GM12878 (cell line): ENCODE measurements at regions not wholly inside any gene's neighbourhood (a gene's known extent, or its start where the extent isn't known, plus 50 kb on each side); places are given as distances from the start of the nearest gene placed in this dataset.

Experiments used
- ATAC-seq: fragments of 200-7000 bp; cut with Tn5 transposase; 3 replicates; pipeline ENCODE4 v1.9.1; 2020; ENCODE audit warnings: mild to moderate bottlenecking, moderate library complexity
- BruUV-seq: library from RNA; stranded (reverse); fragments of 400-500 nt; replicated peaks from 2 replicates; lab custom pipeline; 2021; lab: Mats Ljungman, UMichigan
- CTCF ChIA-PET: fragments of 300-600 bp; sonication (Branson Sonifier 250); formaldehyde crosslinking; extraction: SDS; loops from one replicate; lab custom pipeline; 2021; ENCODE audit warnings: inconsistent platforms; lab: Yijun Ruan, JAX
- POLR2A ChIA-PET: fragments of 350-600 bp; formaldehyde crosslinking; extraction: SDS; loops from one replicate; lab custom pipeline; 2021; ENCODE audit warnings: inconsistent platforms; lab: Charles Lee
- RAD21 ChIA-PET: fragments of 300-600 bp; sonication (Branson Sonifier 250); formaldehyde crosslinking; loops from one replicate; lab custom pipeline; 2023; ENCODE audit warnings: antibody characterized with exemption; ENCODE audit not compliant: unreplicated experiment; lab: Charles Lee
- SMC1A ChIA-PET: fragments of 300-600 bp; sonication (Branson Sonifier 250); formaldehyde crosslinking; loops from one replicate; lab custom pipeline; 2023; ENCODE audit not compliant: unreplicated experiment, uncharacterized antibody; lab: Charles Lee
- DNase-seq: peaks from one replicate; pipeline ENCODE4 v3.0.0-alpha.2; 2011; ENCODE audit warnings: low read depth, low spot score
- FAIRE-seq: peaks from 3 replicates; lab custom pipeline; 2011; peaks lifted over from hg19 to GRCh38; lab: Jason Lieb, UNC
- H2AFZ ChIP-seq: 2 replicates; pipeline ENCODE4 v1.6.0; 2011; ENCODE audit warnings: low read depth, low read length, control low read depth; ENCODE audit not compliant: control insufficient read depth
- H3K27ac ChIP-seq: 2 replicates; pipeline ENCODE4 v1.5.1; 2011; ENCODE audit warnings: control low read depth; ENCODE audit not compliant: control insufficient read depth, insufficient read depth
- H3K27me3 ChIP-seq, 2 experiments: replicated peaks in 1 of 2; 2 replicates each; pipeline versions ENCODE4 v1.6.0 to v1.6.1; 2011; ENCODE audit warnings: low read length in 1 of 2; ENCODE audit not compliant: control insufficient read depth in 2 of 2, insufficient read depth in 2 of 2
- H3K36me3 ChIP-seq, 2 experiments: 2 replicates each; pipeline ENCODE4 v1.5.1; 2011; ENCODE audit warnings: low read length in 1 of 2; ENCODE audit not compliant: control insufficient read depth in 2 of 2, insufficient read depth in 2 of 2
- H3K4me1 ChIP-seq: 2 replicates; pipeline ENCODE4 v1.6.1; 2011; ENCODE audit warnings: mild to moderate bottlenecking, low read length, moderate library complexity, mixed read lengths; ENCODE audit not compliant: control insufficient read depth, insufficient read depth
- H3K4me2 ChIP-seq: 2 replicates; pipeline ENCODE4 v1.6.0; 2011; ENCODE audit warnings: control low read depth; ENCODE audit not compliant: control insufficient read depth, insufficient read depth
- H3K4me3 ChIP-seq: fragments of 200-600 bp; sonication (generic); 2 replicates; pipeline ENCODE4 v1.5.1; 2016
- H3K79me2 ChIP-seq: 2 replicates; pipeline ENCODE4 v1.6.0; 2011; ENCODE audit warnings: low read length; ENCODE audit not compliant: control insufficient read depth, insufficient read depth
- H3K9ac ChIP-seq: 2 replicates; pipeline ENCODE4 v1.8.0; 2011; ENCODE audit warnings: low read length, control low read depth, mixed read lengths; ENCODE audit not compliant: control insufficient read depth, insufficient read depth
- H3K9me3 ChIP-seq: replicated peaks from 3 replicates; pipeline ENCODE4 v1.5.1; 2011; ENCODE audit warnings: mild to moderate bottlenecking, low read length; ENCODE audit not compliant: control insufficient read depth, insufficient read depth
- H4K20me1 ChIP-seq: 2 replicates; pipeline ENCODE4 v1.6.0; 2011; ENCODE audit not compliant: control insufficient read depth, insufficient read depth
- ATF7 ChIP-seq: fragments of 450-650 bp; IDR thresholded peaks from 2 replicates; pipeline ENCODE4 v1.6.1; 2016; ENCODE audit warnings: low read depth, mild to moderate bottlenecking
- FOXM1 ChIP-seq: IDR thresholded peaks from 2 replicates; pipeline ENCODE4 v1.6.1; 2012; ENCODE audit warnings: low read depth, mild to moderate bottlenecking, inconsistent platforms, low read length, moderate library complexity
- IKZF2 ChIP-seq, 2 experiments: fragments of 450-650 bp; IDR thresholded peaks; 2 replicates each; pipeline ENCODE4 v1.6.1; 2017; ENCODE audit warnings: mild to moderate bottlenecking in 2 of 2, moderate library complexity in 2 of 2
- PRDM15 ChIP-seq: fragments of 450-650 bp; formaldehyde crosslinking; IDR thresholded peaks from 2 replicates; pipeline ENCODE4 v1.4.0; 2020; ENCODE audit warnings: mild to moderate bottlenecking, moderate library complexity
- RAD21 ChIP-seq: IDR thresholded peaks from 2 replicates; pipeline ENCODE4 v1.6.1; 2011; ENCODE audit warnings: mild to moderate bottlenecking, low read depth, low read length, moderate library complexity; ENCODE audit not compliant: insufficient read depth
- RBBP5 ChIP-seq: fragments of 200-600 bp; sonication (generic); conservative IDR thresholded peaks from 2 replicates; pipeline ENCODE4 v1.6.1; 2016
- RUNX3 ChIP-seq: IDR thresholded peaks from 2 replicates; pipeline ENCODE4 v1.6.1; 2012; ENCODE audit warnings: low read length, inconsistent platforms
- SMAD1 ChIP-seq: fragments of 450-650 bp; IDR thresholded peaks from 2 replicates; pipeline ENCODE4 v1.6.1; 2018; ENCODE audit warnings: mild to moderate bottlenecking, low read depth; ENCODE audit not compliant: partially characterized antibody
- SMAD5 ChIP-seq: IDR thresholded peaks from 2 replicates; pipeline ENCODE4 v1.6.1; 2016; ENCODE audit warnings: antibody characterized with exemption, low read depth
- SPI1 ChIP-seq: IDR thresholded peaks from 2 replicates; pipeline ENCODE4 v1.6.1; 2011; ENCODE audit warnings: low read depth, mild to moderate bottlenecking, low read length, moderate library complexity, borderline replicate concordance; ENCODE audit not compliant: insufficient read depth
- SREBF2 ChIP-seq: IDR thresholded peaks from 2 replicates; pipeline ENCODE4 v1.6.1; 2012; ENCODE audit warnings: mild to moderate bottlenecking, low read length
- SRF ChIP-seq, 2 experiments: IDR thresholded peaks; 2 replicates each; pipeline ENCODE4 v1.6.1; 2011; ENCODE audit warnings: low read depth in 2 of 2, low read length in 2 of 2, mild to moderate bottlenecking in 1 of 2, moderate library complexity in 1 of 2
- TARDBP ChIP-seq: IDR thresholded peaks from 2 replicates; pipeline ENCODE4 v1.6.1; 2016; ENCODE audit warnings: borderline replicate concordance
- TCF12 ChIP-seq: IDR thresholded peaks from 2 replicates; pipeline ENCODE4 v1.6.1; 2011; ENCODE audit warnings: low read depth, mild to moderate bottlenecking, low read length
- ZBED1 ChIP-seq: IDR thresholded peaks from 2 replicates; pipeline ENCODE4 v1.6.1; 2016; ENCODE audit warnings: borderline replicate concordance
- ZNF274 ChIP-seq: IDR thresholded peaks from one replicate; pipeline ENCODE4 v1.8.0; 2011; ENCODE audit not compliant: insufficient read length, insufficient read depth
- in situ Hi-C: fragments of 300-500 bp; cut with MboI; formaldehyde crosslinking; loops from 9 replicates; pipeline ENCODE4 v1.14.3; 2018; ENCODE audit warnings: mixed read lengths
- intact Hi-C: fragments of 100-400 bp; cut with micrococcal nuclease; formaldehyde crosslinking; loops from one replicate; pipeline ENCODE4 v1.14.2; 2022; ENCODE audit not compliant: unreplicated experiment

GRCh38 chr4:171621646-171622045, 191.6 kb upstream of the GALNTL6 start:
- in situ Hi-C loops: no loop called here
- Histone ChIP-seq H3K4me2 (no peak overlapping the region), H3K79me2 (no peaks in the 10 kb centered on the region), H3K4me1 (no peaks in the 10 kb centered on the region), H3K27me3 (no peaks in the 10 kb centered on the region), H2AFZ (no peak overlapping the region), H3K27ac (no peak overlapping the region), H3K36me3 (no peaks in the 10 kb centered on the region), H3K9ac (no peak overlapping the region), H4K20me1 (no peaks in the 10 kb centered on the region), H3K9me3 (peaks cover 5% of the 10 kb centered on the region; the same call in 2 of the 3 replicates), H3K4me3 (no peak overlapping the region)
- BruUV-seq: no TSS peak
- TF ChIP-seq RBBP5 (no peak), IKZF2 (IDR thresholded peaks at IDR 0.05) (peak; percentile 28 to 39; a peak in 2 of 4 replicates), TCF12 (no peak), SMAD1 (no peak), SREBF2 (no peak), PRDM15 (no peak), ATF7 (no peak), TARDBP (no peak), SPI1 (peak; percentile 85), RAD21 (no peak), ZNF274 (no peak), SRF (IDR thresholded peaks at IDR 0.05; ENCODE audit: low read depth in 2 of 2, low read length in 2 of 2) (no peak), FOXM1 (no peak), RUNX3 (peak; percentile 36), ZBED1 (no peak), SMAD5 (no peak)
- CTCF ChIA-PET: interaction anchor here (1.2 kb wide), 1 partner anchor 21 kb away, joined by 3 read pairs; no protein-coding TSS in a partner anchor
- FAIRE-seq (no peak), DNase-seq (no peak), ATAC-seq (peak; percentile 36)
- SMC1A ChIA-PET: interaction anchor here (0.7 to 1.5 kb wide), 4 partner anchors 8 to 176 kb away, joined by 3 read pairs; no protein-coding TSS in a partner anchor
- intact Hi-C loops: no loop called here
- POLR2A ChIA-PET: no interaction called here
- RAD21 ChIA-PET: no interaction called here
